Lung (tissue), 11 donors: ENCODE measurements at regions not wholly inside any gene's neighbourhood (a gene's known extent, or its start where the extent isn't known, plus 50 kb on each side); places are given as distances from the start of the nearest gene placed in this dataset.

Experiments used
- ATAC-seq: fragments of 200-7000 bp; cut with Tn5 transposase; one replicate; pipeline ENCODE4 v1.9.1; 2020; ENCODE audit warnings: moderate number of reproducible peaks; ENCODE audit not compliant: insufficient read depth, low FRiP score
- DNase-seq, 3 donors: peaks; one replicate each; pipeline ENCODE4 v3.0.0-alpha.2; 2013 to 2017
- H3K27ac ChIP-seq, 2 donors: one replicate each; pipeline ENCODE4 v1.5.1; 2013; ENCODE audit warnings: mild to moderate bottlenecking in 2 of 2, moderate library complexity in 2 of 2, control low read depth in 1 of 2, inconsistent platforms in 1 of 2, low read depth in 1 of 2, low read length in 1 of 2
- H3K27me3 ChIP-seq, 3 donors: one replicate each; pipeline ENCODE4 v1.5.1; 2013; ENCODE audit warnings: low read length in 2 of 3; ENCODE audit not compliant: control insufficient read depth in 3 of 3, insufficient read depth in 3 of 3
- H3K36me3 ChIP-seq, 4 donors: one replicate each; pipeline ENCODE4 v1.5.1; 2013; ENCODE audit warnings: low read length in 4 of 4, mild to moderate bottlenecking in 1 of 4, moderate library complexity in 1 of 4; ENCODE audit not compliant: control insufficient read depth in 4 of 4, insufficient read depth in 4 of 4
- H3K4me1 ChIP-seq, 5 donors: one replicate each; pipeline ENCODE4 v1.5.1; 2013; ENCODE audit warnings: low read length in 5 of 5, mild to moderate bottlenecking in 2 of 5, moderate library complexity in 1 of 5; ENCODE audit not compliant: control insufficient read depth in 5 of 5, insufficient read depth in 5 of 5
- H3K4me3 ChIP-seq: one replicate; pipeline ENCODE4 v1.5.1; 2013; ENCODE audit warnings: mild to moderate bottlenecking, control low read depth, moderate library complexity
- H3K9ac ChIP-seq, 2 donors: one replicate each; pipeline ENCODE4 v1.5.1; 2013; ENCODE audit warnings: low read length in 2 of 2, control low read depth in 1 of 2; ENCODE audit not compliant: insufficient read depth in 1 of 2
- H3K9me3 ChIP-seq, 4 donors: one replicate each; pipeline ENCODE4 v1.5.1; 2013; ENCODE audit warnings: low read length in 3 of 4, mild to moderate bottlenecking in 1 of 4, moderate library complexity in 1 of 4; ENCODE audit not compliant: control insufficient read depth in 4 of 4, insufficient read depth in 3 of 4
- CTCF ChIP-seq: IDR thresholded peaks from 2 replicates; pipeline ENCODE4 v1.5.1; 2012; ENCODE audit warnings: mild to moderate bottlenecking; ENCODE audit errors: control extremely low read depth, extremely low read depth
- WGBS, 2 donors: extraction: QIAGEN DNeasy Blood & Tissue Kit; methylation state at CpG; one replicate each; pipeline ENCODE4 v1.1.7; 2013; 5-methylcytosine and 5-hydroxymethylcytosine counted together
- donor health status: control.
- donor health status: control.
- donor health status: Bipolar disorder and iron deficiency.
- donor health status: healthy.
- donor health status: DM: yes; HTN: yes; CAD: no.

- no peak for ATAC-seq
- no peak for TF ChIP-seq CTCF
- Histone ChIP-seq H3K27me3 (no peaks in the 10 kb centered on the region), H3K9ac (no peak overlapping the region), H3K9me3 (no peaks in the 10 kb centered on the region), H3K36me3 (no peaks in the 10 kb centered on the region), H3K4me1 (no peaks in the 10 kb centered on the region), H3K4me3 (no peak overlapping the region), H3K27ac (no peak overlapping the region)
- no peak for DNase-seq
- WGBS, 2 donors: 57 to 66% methylated on average over 2 of the region's 2 CpGs
Measured at GRCh38 chr1:96259399-96259798, 462.2 kb upstream of the PTBP2 start.

GRCh38 chr1:96281491-96281890 is 440.1 kb upstream of the PTBP2 start:
- DNase-seq (no peak), ATAC-seq (no peak)
- Histone ChIP-seq H3K4me3 (no peak overlapping the region), H3K27me3 (no peaks in the 10 kb centered on the region), H3K9me3 (peaks cover 0 to 8% (median 2%) of the 10 kb centered on the region in 4 donors), H3K4me1 (no peaks in the 10 kb centered on the region), H3K27ac (no peak overlapping the region), H3K36me3 (no peaks in the 10 kb centered on the region), H3K9ac (no peak overlapping the region)
- WGBS, 2 donors: 93 to 94% methylated on average over 1 of the region's 1 CpG
- no peak for TF ChIP-seq CTCF

- no peak overlapping the region for H3K27ac ChIP-seq
- no peak for DNase-seq
- H3K36me3 ChIP-seq: no peaks in the 10 kb centered on the region
- no peak overlapping the region for H3K9ac ChIP-seq
- H3K9me3 ChIP-seq: peaks cover 0 to 7% (median 3%) of the 10 kb centered on the region in 4 donors
- no peak for ATAC-seq
- no peak for TF ChIP-seq CTCF
- no peak overlapping the region for H3K4me3 ChIP-seq
- no peaks in the 10 kb centered on the region for H3K4me1 ChIP-seq
- 64 to 72% methylated on average over 1 of the region's 1 CpG for WGBS, 2 donors
- H3K27me3 ChIP-seq: no peaks in the 10 kb centered on the region
Measured at GRCh38 chr1:96290033-96290432, 431.6 kb upstream of the PTBP2 start.

GRCh38 chr1:96290801-96291200 is 430.8 kb upstream of the PTBP2 start:
- no peak for TF ChIP-seq CTCF
- Histone ChIP-seq H3K9ac (no peak overlapping the region), H3K36me3 (no peaks in the 10 kb centered on the region), H3K27ac (no peak overlapping the region), H3K27me3 (no peaks in the 10 kb centered on the region), H3K4me3 (no peak overlapping the region), H3K4me1 (no peaks in the 10 kb centered on the region), H3K9me3 (peaks cover 0 to 7% (median 3%) of the 10 kb centered on the region in 4 donors)
- ATAC-seq (no peak), DNase-seq (no peak)
